ENCODE measurements at regions not wholly inside any gene's neighbourhood (a gene's known extent, or its start where the extent isn't known, plus 50 kb on each side); places are given as distances from the start of the nearest gene placed in this dataset.

GRCh38 chr15:66884661-66885237, 180.7 kb upstream of the SMAD3 start:
- Histone ChIP-seq H3K4me2 (ENCODE audit: low read depth, low read length, poor library complexity, severe bottlenecking) (no peak overlapping the region), H3K79me2 (ENCODE audit: insufficient read depth, low read length) (no peaks in the 10 kb centered on the region)

GRCh38 chr15:66885281-66885915, 180.0 kb upstream of the SMAD3 start:
- no peaks in the 10 kb centered on the region for H3K36me3 ChIP-seq (ENCODE audit: insufficient read depth, low read length)
- H3K9me2 ChIP-seq (replicated peaks; ENCODE audit: low read depth, low read length), result no peaks in the 10 kb centered on the region
- no peak overlapping the region for H3K4me3 ChIP-seq (ENCODE audit: low read length, poor library complexity, severe bottlenecking)
- TF ChIP-seq CTCF (conservative IDR thresholded peaks at IDR 0.05; ENCODE audit: low read length) (no peak), EZH2phosphoT487 (IDR thresholded peaks at IDR 0.05; ENCODE audit: borderline replicate concordance) (no peak)
- no peaks in the 10 kb centered on the region for H3K27me3 ChIP-seq (ENCODE audit: insufficient read depth, low read length, poor library complexity, severe bottlenecking)
- H3K9ac ChIP-seq (ENCODE audit: low read depth, low read length, poor library complexity, severe bottlenecking), result no peak overlapping the region
- H4K20me1 ChIP-seq (ENCODE audit: insufficient read depth, low read length, poor library complexity, severe bottlenecking), result no peaks in the 10 kb centered on the region
- no peaks in the 10 kb centered on the region for H3K79me2 ChIP-seq (ENCODE audit: insufficient read depth, low read length)
- no peaks in the 10 kb centered on the region for H3K4me1 ChIP-seq (ENCODE audit: insufficient read depth, low read length, poor library complexity, severe bottlenecking)
- peaks cover 6% of the 10 kb centered on the region; the same call in 1 of the 2 replicates for H3K9me3 ChIP-seq (ENCODE audit: insufficient read depth, low read depth, low read length)
- no peaks in the 10 kb centered on the region for H3F3A ChIP-seq (ENCODE audit: low read depth)
- no peak overlapping the region for H3K4me2 ChIP-seq (ENCODE audit: low read depth, low read length, poor library complexity, severe bottlenecking)
- no peak overlapping the region for H2AFZ ChIP-seq (ENCODE audit: low read length)

More at GRCh38 chr15:66884661-66885237, 180.7 kb upstream of the SMAD3 start:
- Histone ChIP-seq H3K36me3 (ENCODE audit: insufficient read depth, low read length) (no peaks in the 10 kb centered on the region), H3K4me1 (ENCODE audit: insufficient read depth, low read length, poor library complexity, severe bottlenecking) (no peaks in the 10 kb centered on the region), H4K20me1 (ENCODE audit: insufficient read depth, low read length, poor library complexity, severe bottlenecking) (no peaks in the 10 kb centered on the region), H3K9me3 (ENCODE audit: insufficient read depth, low read depth, low read length) (peaks cover 6% of the 10 kb centered on the region; the same call in 1 of the 2 replicates), H3F3A (ENCODE audit: low read depth) (no peaks in the 10 kb centered on the region), H2AFZ (ENCODE audit: low read length) (no peak overlapping the region), H3K27me3 (ENCODE audit: insufficient read depth, low read length, poor library complexity, severe bottlenecking) (no peaks in the 10 kb centered on the region), H3K9ac (ENCODE audit: low read depth, low read length, poor library complexity, severe bottlenecking) (no peak overlapping the region), H3K4me3 (ENCODE audit: low read length, poor library complexity, severe bottlenecking) (no peak overlapping the region), H3K9me2 (replicated peaks; ENCODE audit: low read depth, low read length) (no peaks in the 10 kb centered on the region)
- TF ChIP-seq EZH2phosphoT487 (IDR thresholded peaks at IDR 0.05; ENCODE audit: borderline replicate concordance) (no peak), CTCF (conservative IDR thresholded peaks at IDR 0.05; ENCODE audit: low read length) (no peak)

- no peaks in the 10 kb centered on the region for H3K36me3 ChIP-seq (ENCODE audit: insufficient read depth, low read length)
- H2AFZ ChIP-seq (ENCODE audit: low read length), result no peak overlapping the region
- H3K27me3 ChIP-seq (ENCODE audit: insufficient read depth, low read length, poor library complexity, severe bottlenecking), result no peaks in the 10 kb centered on the region
- H3K4me3 ChIP-seq (ENCODE audit: low read length, poor library complexity, severe bottlenecking), result no peak overlapping the region
- no peaks in the 10 kb centered on the region for H3K4me1 ChIP-seq (ENCODE audit: insufficient read depth, low read length, poor library complexity, severe bottlenecking)
- H3F3A ChIP-seq (ENCODE audit: low read depth), result no peaks in the 10 kb centered on the region
- peaks cover 6% of the 10 kb centered on the region; the same call in 1 of the 2 replicates for H3K9me3 ChIP-seq (ENCODE audit: insufficient read depth, low read depth, low read length)
- no peaks in the 10 kb centered on the region for H3K79me2 ChIP-seq (ENCODE audit: insufficient read depth, low read length)
- H3K4me2 ChIP-seq (ENCODE audit: low read depth, low read length, poor library complexity, severe bottlenecking), result no peak overlapping the region
- TF ChIP-seq EZH2phosphoT487 (IDR thresholded peaks at IDR 0.05; ENCODE audit: borderline replicate concordance) (no peak), CTCF (conservative IDR thresholded peaks at IDR 0.05; ENCODE audit: low read length) (no peak)
- no peaks in the 10 kb centered on the region for H4K20me1 ChIP-seq (ENCODE audit: insufficient read depth, low read length, poor library complexity, severe bottlenecking)
- no peaks in the 10 kb centered on the region for H3K9me2 ChIP-seq (replicated peaks; ENCODE audit: low read depth, low read length)
- no peak overlapping the region for H3K9ac ChIP-seq (ENCODE audit: low read depth, low read length, poor library complexity, severe bottlenecking)
These were observed 179.1 kb upstream of the SMAD3 start for GRCh38 chr15:66886241-66886675.
